GM23338 (cell line): ENCODE measurements at regions not wholly inside any gene's neighbourhood (a gene's known extent, or its start where the extent isn't known, plus 50 kb on each side); places are given as distances from the start of the nearest gene placed in this dataset.

ENCODE experiments used
- ATAC-seq: fragments of 200-7000 bp; cut with Tn5 transposase; 3 replicates; pipeline ENCODE4 v1.9.1; 2020
- DNase-seq: peaks from one replicate; pipeline ENCODE4 v3.0.0-alpha.2; 2015; ENCODE audit warnings: low spot score
- H2AFZ ChIP-seq: fragments of 200-600 bp; sonication (generic); 2 replicates; pipeline ENCODE4 v1.8.0; 2016; ENCODE audit warnings: antibody characterized with exemption, mild to moderate bottlenecking, moderate library complexity
- H3F3A ChIP-seq: fragments of 200-600 bp; sonication (generic); replicated peaks from 2 replicates; pipeline ENCODE4 v1.8.0; 2017; ENCODE audit warnings: antibody characterized with exemption, mixed run types, low read depth
- H3K27ac ChIP-seq: fragments of 200-600 bp; sonication (generic); 2 replicates; pipeline ENCODE4 v1.6.1; 2016; ENCODE audit warnings: low read depth
- H3K27me3 ChIP-seq: fragments of 200-600 bp; sonication (generic); 2 replicates; pipeline ENCODE4 v1.8.0; 2016; ENCODE audit warnings: mild to moderate bottlenecking, mixed run types, moderate library complexity; ENCODE audit not compliant: insufficient read depth
- H3K36me3 ChIP-seq: fragments of 200-600 bp; sonication (generic); 2 replicates; pipeline ENCODE4 v1.8.0; 2016; ENCODE audit warnings: mild to moderate bottlenecking; ENCODE audit not compliant: insufficient read depth
- H3K4me1 ChIP-seq: fragments of 200-600 bp; sonication (generic); 2 replicates; pipeline ENCODE4 v1.8.0; 2016; ENCODE audit warnings: mild to moderate bottlenecking, moderate library complexity; ENCODE audit not compliant: insufficient read depth
- H3K4me2 ChIP-seq: fragments of 200-600 bp; sonication (generic); 2 replicates; pipeline ENCODE4 v1.7.1; 2017; ENCODE audit warnings: mixed run types
- H3K4me3 ChIP-seq: fragments of 200-600 bp; sonication (generic); 2 replicates; pipeline ENCODE4 v1.6.1; 2016; ENCODE audit warnings: mixed run types
- H3K79me2 ChIP-seq: fragments of 200-600 bp; sonication (generic); replicated peaks from 2 replicates; pipeline ENCODE4 v1.8.0; 2017; ENCODE audit warnings: mild to moderate bottlenecking; ENCODE audit not compliant: insufficient read depth
- H3K9me2 ChIP-seq: fragments of 200-600 bp; sonication (generic); 2 replicates; pipeline ENCODE4 v1.8.0; 2017; ENCODE audit not compliant: insufficient read depth
- H4K20me1 ChIP-seq: fragments of 200-600 bp; sonication (generic); replicated peaks from 2 replicates; pipeline ENCODE4 v1.8.0; 2017; ENCODE audit warnings: mild to moderate bottlenecking; ENCODE audit not compliant: insufficient read depth
- H3K27ac Mint-ChIP-seq: 2 replicates; pipeline ENCODE4 v1.8.0; 2020; ENCODE audit warnings: inconsistent platforms, mild to moderate bottlenecking, moderate library complexity, mixed read lengths
- H3K27me3 Mint-ChIP-seq: 3 replicates; pipeline ENCODE4 v1.8.0; 2022; ENCODE audit warnings: low read depth, mild to moderate bottlenecking, moderate library complexity, mixed read lengths, inconsistent platforms; ENCODE audit not compliant: insufficient read depth, poor library complexity
- H3K36me3 Mint-ChIP-seq: 3 replicates; pipeline ENCODE4 v1.8.0; 2021; ENCODE audit warnings: low read depth, mild to moderate bottlenecking, inconsistent platforms, moderate library complexity, mixed read lengths
- H3K4me1 Mint-ChIP-seq: 3 replicates; pipeline ENCODE4 v1.8.0; 2020; ENCODE audit warnings: mild to moderate bottlenecking, inconsistent platforms, mixed read lengths
- H3K4me3 Mint-ChIP-seq: 3 replicates; pipeline ENCODE4 v1.8.0; 2021; ENCODE audit warnings: moderate library complexity, mild to moderate bottlenecking, inconsistent platforms, mixed read lengths
- H3K9me3 Mint-ChIP-seq: 3 replicates; pipeline ENCODE4 v1.8.0; 2020; ENCODE audit warnings: moderate library complexity, mild to moderate bottlenecking, inconsistent platforms, mixed read lengths
- CREB1 ChIP-seq: fragments of 250-450 bp; sonication (Bioruptor Pico); IDR thresholded peaks from 2 replicates; pipeline ENCODE4 v1.5.0; 2020; ENCODE audit warnings: low read depth, mild to moderate bottlenecking, moderate library complexity
- ETS1 ChIP-seq: IDR thresholded peaks from 2 replicates; pipeline ENCODE4 v1.6.1; 2016; ENCODE audit warnings: antibody characterized with exemption
- EZH2 ChIP-seq: fragments of 200-600 bp; sonication (generic); IDR thresholded peaks from one replicate; pipeline ENCODE4 v1.8.0; 2017; ENCODE audit warnings: antibody characterized with exemption, mild to moderate bottlenecking, low read depth; ENCODE audit not compliant: unreplicated experiment
- EZH2phosphoT487 ChIP-seq: fragments of 200-600 bp; sonication (generic); IDR thresholded peaks from one replicate; pipeline ENCODE4 v1.8.1; 2018; ENCODE audit warnings: antibody characterized with exemption; ENCODE audit not compliant: unreplicated experiment
- JUNB ChIP-seq: IDR thresholded peaks from one replicate; pipeline ENCODE4 v1.6.1; 2016; ENCODE audit warnings: antibody characterized with exemption; ENCODE audit not compliant: unreplicated experiment
- NANOG ChIP-seq: IDR thresholded peaks from 2 replicates; pipeline ENCODE4 v1.6.1; 2016; ENCODE audit warnings: antibody characterized with exemption, borderline replicate concordance
- POLR2AphosphoS5 ChIP-seq: IDR thresholded peaks from 2 replicates; pipeline ENCODE4 v1.6.1; 2016; ENCODE audit warnings: antibody characterized with exemption, low read depth
- REST ChIP-seq: IDR thresholded peaks from one replicate; pipeline ENCODE4 v1.6.1; 2018; ENCODE audit warnings: antibody characterized with exemption; ENCODE audit not compliant: unreplicated experiment
- STAT1 ChIP-seq: IDR thresholded peaks from one replicate; pipeline ENCODE4 v1.6.1; 2016; ENCODE audit warnings: antibody characterized with exemption; ENCODE audit not compliant: unreplicated experiment
- ZNF114 ChIP-seq: fragments of 250-450 bp; sonication (Bioruptor Pico); IDR thresholded peaks from 2 replicates; pipeline ENCODE4 v1.5.0; 2020; ENCODE audit warnings: mild to moderate bottlenecking, moderate library complexity
- ZNF331 ChIP-seq: fragments of 250-450 bp; sonication (Bioruptor Pico); IDR thresholded peaks from 2 replicates; pipeline ENCODE4 v1.5.0; 2020; ENCODE audit warnings: low read depth, mild to moderate bottlenecking, moderate library complexity
- ZNF462 ChIP-seq: fragments of 250-450 bp; sonication (Bioruptor Pico); IDR thresholded peaks from 2 replicates; pipeline ENCODE4 v1.5.0; 2020; ENCODE audit warnings: mild to moderate bottlenecking, moderate library complexity

GRCh38 chrX:144040793-144041192 is 156.9 kb downstream of the UBE2NL start:
- ATAC-seq (no peak), DNase-seq (no peak)
- Mint-ChIP-seq H3K4me1 (no peaks in the 10 kb centered on the region), H3K36me3 (peaks cover 8% of the 10 kb centered on the region; the same call in 2 of the 3 replicates), H3K9me3 (peaks cover 66% of the 10 kb centered on the region), H3K27ac (no peak overlapping the region), H3K4me3 (no peak overlapping the region), H3K27me3 (no peaks in the 10 kb centered on the region)
- no peaks in the 10 kb centered on the region for H3K4me1 ChIP-seq
- no peak for TF ChIP-seq EZH2
- TF ChIP-seq POLR2AphosphoS5 = no peak
- TF ChIP-seq ZNF114 (CRISPR knock-in tag) = no peak
- no peak for TF ChIP-seq CREB1 (CRISPR knock-in tag)
- H2AFZ ChIP-seq = no peak overlapping the region
- H3K79me2 ChIP-seq = no peaks in the 10 kb centered on the region
- H4K20me1 ChIP-seq = no peaks in the 10 kb centered on the region
- no peak overlapping the region for H3K4me2 ChIP-seq
- no peaks in the 10 kb centered on the region for H3F3A ChIP-seq
- no peaks in the 10 kb centered on the region for H3K27me3 ChIP-seq
- H3K27ac ChIP-seq = no peak overlapping the region
- H3K9me2 ChIP-seq = no peaks in the 10 kb centered on the region
- no peaks in the 10 kb centered on the region for H3K36me3 ChIP-seq
- no peak overlapping the region for H3K4me3 ChIP-seq

GRCh38 chrX:144042271-144042670 is 158.4 kb downstream of the UBE2NL start:
- TF ChIP-seq CREB1 (CRISPR knock-in tag) (no peak), NANOG (no peak), ZNF114 (CRISPR knock-in tag) (no peak), ZNF331 (CRISPR knock-in tag) (no peak), POLR2AphosphoS5 (no peak), JUNB (no peak), ETS1 (no peak), EZH2phosphoT487 (no peak), STAT1 (no peak), ZNF462 (CRISPR knock-in tag) (no peak), REST (no peak), EZH2 (no peak)

More at GRCh38 chrX:144042271-144042670, 158.4 kb downstream of the UBE2NL start:
- Mint-ChIP-seq H3K9me3 (peaks cover 70% of the 10 kb centered on the region), H3K36me3 (peaks cover 8% of the 10 kb centered on the region; the same call in 2 of the 3 replicates), H3K27me3 (no peaks in the 10 kb centered on the region), H3K4me1 (no peaks in the 10 kb centered on the region), H3K4me3 (no peak overlapping the region), H3K27ac (no peak overlapping the region)
- Histone ChIP-seq H3K27ac (no peak overlapping the region), H3K27me3 (no peaks in the 10 kb centered on the region), H4K20me1 (no peaks in the 10 kb centered on the region), H3K4me2 (no peak overlapping the region), H3K4me3 (no peak overlapping the region), H3K36me3 (no peaks in the 10 kb centered on the region), H3K9me2 (no peaks in the 10 kb centered on the region), H3F3A (no peaks in the 10 kb centered on the region), H3K79me2 (no peaks in the 10 kb centered on the region), H2AFZ (no peak overlapping the region), H3K4me1 (no peaks in the 10 kb centered on the region)
- DNase-seq = no peak
- ATAC-seq = no peak
